HG03103 (cell line): ENCODE measurements at regions not wholly inside any gene's neighbourhood (a gene's known extent, or its start where the extent isn't known, plus 50 kb on each side); places are given as distances from the start of the nearest gene placed in this dataset.

Experiments used
- ATAC-seq: cut with Tn5 transposase; IDR thresholded peaks from one replicate; pipeline ENCODE4 v1.9.1; 2021; ENCODE audit warnings: low read depth; ENCODE audit not compliant: unreplicated experiment

DNA sequence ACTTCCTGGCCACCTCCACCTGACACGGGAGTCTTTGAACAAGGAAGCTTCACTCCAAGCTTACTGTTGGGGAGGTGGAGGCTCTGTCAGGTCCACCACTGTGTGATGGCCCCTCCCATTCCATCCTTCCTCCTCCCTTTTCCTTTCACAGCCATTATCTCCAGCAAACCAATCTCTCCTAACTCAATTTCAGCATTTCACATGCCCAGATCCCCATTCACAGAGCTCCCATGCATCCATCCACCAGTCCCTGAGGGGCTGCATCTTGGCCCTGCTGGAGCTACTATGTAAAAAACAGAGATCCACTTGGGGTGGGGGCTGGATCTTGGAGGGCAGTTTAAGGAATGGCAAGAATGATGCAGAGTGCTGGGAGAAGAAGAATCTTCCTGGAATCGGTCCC lies 129.0 kb upstream of the COPS8 start:
- ATAC-seq: no peak

DNA sequence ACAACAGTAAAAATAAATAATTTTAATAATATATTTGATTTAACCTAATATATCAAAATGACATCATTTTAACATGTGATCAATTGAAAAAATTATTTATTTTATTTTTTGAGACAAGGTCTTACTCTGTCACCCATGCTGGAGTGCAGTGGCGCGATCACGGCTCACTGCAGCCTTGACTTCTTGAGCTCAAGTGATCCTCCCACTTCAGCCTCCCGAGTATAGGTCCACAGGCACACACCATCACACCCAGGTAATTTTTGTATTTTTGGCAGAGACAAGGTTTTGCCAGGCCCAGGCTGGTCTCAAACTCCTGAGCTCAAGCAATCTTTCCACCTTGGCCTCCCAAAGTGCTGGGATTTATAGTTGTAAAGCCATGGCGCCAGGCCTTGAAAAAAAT lies 126.7 kb upstream of the COPS8 start:
- no peak for ATAC-seq

DNA sequence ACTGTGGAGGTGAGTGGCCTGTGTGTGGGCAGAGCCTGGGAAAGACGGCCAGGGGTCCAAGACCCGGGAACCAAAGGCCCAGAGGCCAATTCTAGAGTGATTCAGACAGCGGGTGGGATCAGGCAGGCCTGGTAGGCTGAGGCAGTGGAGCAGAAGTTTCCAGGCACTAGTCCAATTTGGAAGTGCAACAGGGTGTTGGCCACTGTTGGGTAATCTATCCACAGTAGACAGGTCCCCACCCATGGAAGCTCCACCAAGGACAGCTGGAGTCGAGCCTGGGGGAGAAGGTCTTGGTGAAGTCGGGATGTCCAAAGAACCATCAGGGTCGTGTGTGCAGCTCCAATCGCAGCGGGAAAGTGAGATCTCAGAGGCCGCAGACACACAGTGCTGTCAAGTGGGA lies 125.8 kb upstream of the COPS8 start:
- ATAC-seq: no peak

GRCh38 chr2:236960531-236960930 lies 125.2 kb upstream of the COPS8 start:
- no peak for ATAC-seq

DNA sequence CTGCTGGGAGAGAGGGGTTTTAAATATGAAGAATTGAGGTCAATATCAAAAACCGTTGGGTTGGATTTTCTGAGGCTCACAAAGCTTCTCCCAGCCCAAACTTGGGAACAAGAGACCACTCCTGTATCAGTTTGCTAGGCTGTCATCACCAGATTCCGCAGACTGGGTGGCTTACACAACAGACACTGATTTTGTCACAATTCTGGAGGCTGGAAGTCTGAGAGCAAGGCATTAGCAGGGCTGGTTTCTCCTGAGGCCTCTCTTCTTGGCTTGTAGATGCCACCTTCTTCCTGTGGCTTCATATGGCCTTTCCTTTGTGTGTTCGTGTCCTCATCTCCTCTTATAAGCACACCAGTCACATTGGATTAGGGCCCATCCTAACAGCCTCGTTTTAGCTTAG lies 122.9 kb upstream of the COPS8 start:
- no peak for ATAC-seq

DNA sequence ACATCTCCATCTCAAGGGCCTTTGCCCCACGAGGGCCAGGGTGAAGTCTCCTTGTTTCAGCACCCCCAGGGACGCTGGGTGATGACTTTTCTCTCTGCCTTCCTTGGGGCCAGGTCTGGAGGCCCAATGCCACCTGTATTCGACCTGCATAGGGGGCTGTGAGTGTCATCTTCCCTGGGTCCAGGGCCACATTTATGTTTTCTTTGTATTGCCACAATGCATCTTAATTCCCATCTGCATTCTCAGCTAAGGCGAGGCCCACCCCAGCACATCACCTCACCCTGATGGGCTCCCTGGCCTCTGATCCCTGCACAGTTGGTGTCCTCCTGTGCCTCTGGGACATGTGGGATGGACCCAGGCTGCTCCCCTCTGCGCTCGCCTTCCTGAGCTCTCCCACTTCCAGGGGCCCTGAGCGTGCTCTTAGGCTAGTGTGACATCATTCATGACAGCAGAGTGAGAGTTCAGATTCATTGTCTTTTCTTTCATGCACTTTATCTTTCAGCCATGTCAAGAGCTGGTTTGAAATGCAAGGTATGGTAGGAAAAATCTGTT lies 122.0 kb upstream of the COPS8 start:
- no peak for ATAC-seq

- ATAC-seq: no peak
Measured at GRCh38 chr2:236964291-236964690, 121.4 kb upstream of the COPS8 start.

DNA sequence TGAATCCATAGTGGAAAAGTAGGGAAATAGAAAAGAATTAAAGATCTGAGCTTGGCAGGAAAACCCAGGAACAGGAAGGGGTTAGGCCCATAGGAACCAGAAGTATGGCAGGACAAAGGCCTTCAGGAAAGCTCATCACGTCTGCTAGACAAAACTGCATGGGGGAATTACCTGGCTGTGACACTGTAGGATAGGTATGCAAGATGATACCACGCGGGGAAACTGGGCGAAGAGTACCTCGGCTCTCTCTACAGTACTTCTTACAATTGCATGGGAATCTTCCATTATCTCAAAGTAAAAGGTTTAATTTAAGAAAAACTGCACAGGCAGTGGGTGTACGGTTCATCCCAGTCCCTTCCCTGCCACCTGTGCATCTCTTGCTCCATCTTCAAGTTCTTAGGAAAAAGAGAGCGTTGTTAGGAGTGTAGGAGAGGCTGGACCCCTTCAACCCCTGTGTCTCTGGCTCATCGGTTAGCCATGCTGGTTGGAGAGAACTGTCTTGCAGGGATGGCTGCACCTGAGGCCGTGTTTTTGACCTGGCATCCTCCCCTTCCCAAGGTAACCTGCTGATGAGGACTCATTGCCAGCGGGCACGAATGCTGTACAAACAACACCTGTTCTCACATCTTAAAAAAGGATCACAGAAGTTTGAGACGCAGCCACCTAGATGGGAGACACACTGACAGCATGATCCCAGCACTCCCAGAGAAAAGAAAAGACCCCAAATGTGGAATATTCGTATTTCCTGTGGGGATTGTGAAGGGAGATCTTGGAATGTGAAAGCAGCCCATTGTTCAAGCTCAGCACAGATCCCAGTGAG lies 120.5 kb upstream of the COPS8 start:
- no peak for ATAC-seq

- ATAC-seq: no peak
Measured at GRCh38 chr2:236965841-236966096, 119.9 kb upstream of the COPS8 start.

DNA sequence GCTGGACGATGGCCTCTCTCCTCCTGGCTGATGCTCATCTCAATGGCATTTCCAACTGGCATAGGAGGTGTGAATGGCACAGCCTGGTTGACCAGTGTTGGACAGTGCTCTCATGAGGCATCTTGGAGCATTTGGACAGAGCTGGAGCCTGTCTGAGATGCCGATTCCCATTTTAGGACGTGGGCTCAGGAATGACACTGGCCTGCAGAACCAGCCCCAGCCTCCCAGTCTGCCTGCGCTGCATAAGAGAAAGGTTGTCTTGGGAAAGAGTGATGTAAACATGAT lies 118.2 kb upstream of the COPS8 start:
- ATAC-seq: no peak

GRCh38 chr2:236968101-236968879 lies 117.4 kb upstream of the COPS8 start:
- no peak for ATAC-seq

DNA sequence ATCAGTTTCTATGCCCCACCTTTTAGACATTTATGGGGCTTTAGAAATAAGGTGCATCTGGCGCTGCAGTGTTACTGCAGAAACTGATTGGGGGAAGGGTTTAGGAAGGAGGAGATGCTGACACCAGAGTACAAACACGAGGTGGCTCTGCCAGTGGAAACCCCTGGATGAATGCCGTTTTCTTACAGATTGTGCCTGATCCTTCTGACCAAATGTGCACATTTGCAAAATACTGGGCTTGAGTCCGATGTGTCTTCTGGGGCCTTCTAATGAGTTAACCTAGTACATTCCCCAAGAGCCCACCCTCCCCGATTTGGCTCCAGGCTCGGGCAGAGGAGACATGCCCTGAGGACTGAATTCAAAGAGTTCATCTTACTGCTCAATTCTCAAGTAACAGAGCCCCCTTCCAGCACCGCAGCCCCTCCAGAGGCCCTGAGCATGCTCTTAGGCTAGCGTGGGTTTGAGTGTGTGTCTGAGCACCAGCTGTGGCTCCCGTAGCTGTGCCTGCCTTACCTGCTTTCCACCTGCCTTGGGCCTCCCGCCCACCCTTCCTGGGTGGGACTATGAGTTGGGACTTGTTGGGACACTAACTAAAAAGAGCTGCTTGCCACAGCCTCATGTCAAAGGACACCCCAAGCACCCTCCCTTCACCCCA lies 116.7 kb upstream of the COPS8 start:
- no peak for ATAC-seq

DNA sequence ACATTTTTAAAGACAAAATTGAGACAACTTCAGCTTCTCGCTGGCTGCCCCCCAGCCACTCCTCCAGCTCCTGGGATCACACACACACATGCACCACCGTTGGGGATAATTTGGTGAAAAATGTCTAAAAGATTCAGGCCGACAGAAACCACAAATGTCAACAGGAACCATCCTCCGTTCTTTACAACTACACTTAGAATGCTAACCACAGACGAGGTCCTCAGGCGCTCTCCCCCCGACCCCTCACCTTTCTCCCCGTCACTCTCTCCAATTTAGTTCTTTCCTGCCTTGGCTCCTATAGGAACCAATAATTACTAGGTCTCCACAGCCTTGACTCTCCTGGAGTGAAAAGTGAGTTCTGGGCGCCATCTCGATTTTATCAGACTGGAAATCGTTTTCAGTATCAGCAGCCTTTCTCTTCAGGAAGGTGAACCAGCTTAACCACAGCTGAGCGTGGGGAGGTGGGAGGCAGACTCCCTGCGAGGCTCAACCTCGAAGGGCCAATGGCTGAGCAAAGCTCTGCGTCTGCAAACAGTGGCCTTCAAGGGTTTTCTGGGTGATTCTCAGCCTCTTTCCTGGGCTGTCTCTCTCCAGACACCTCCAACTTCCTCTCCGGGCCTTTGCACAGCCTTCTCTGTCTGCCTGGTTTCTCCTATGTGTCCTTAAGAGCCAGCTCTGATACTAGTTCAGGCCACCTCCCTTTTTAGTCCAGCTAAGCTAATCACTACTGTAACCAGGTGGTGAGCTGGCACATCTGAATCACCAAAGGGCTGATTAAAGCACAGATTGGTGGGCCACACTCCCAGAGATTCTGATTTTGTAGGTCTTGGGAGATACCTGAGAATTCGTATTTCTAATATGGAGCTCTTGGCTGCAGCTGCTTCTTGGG lies 115.7 kb upstream of the COPS8 start:
- ATAC-seq: no peak

DNA sequence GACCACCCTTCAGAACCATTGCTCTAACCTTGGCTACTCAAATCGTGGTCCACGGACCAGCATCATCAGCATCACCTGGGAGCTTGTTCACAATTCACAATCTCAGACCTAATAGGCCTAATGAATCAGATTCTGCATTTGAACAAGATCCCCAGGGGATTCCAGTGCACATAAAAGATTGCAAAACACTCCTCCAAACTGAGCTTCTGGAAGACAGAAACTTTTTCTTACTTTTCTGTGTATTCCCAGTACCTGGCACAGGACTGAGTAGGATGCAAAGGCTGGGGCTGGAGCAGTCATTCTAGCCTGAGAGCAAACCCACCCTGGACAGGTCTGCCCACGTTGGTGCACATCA lies 115.1 kb upstream of the COPS8 start:
- ATAC-seq: no peak

GRCh38 chr2:236971131-236971821 lies 114.4 kb upstream of the COPS8 start:
- ATAC-seq: no peak

GRCh38 chr2:236971919-236972381 lies 113.7 kb upstream of the COPS8 start:
- no peak for ATAC-seq

DNA sequence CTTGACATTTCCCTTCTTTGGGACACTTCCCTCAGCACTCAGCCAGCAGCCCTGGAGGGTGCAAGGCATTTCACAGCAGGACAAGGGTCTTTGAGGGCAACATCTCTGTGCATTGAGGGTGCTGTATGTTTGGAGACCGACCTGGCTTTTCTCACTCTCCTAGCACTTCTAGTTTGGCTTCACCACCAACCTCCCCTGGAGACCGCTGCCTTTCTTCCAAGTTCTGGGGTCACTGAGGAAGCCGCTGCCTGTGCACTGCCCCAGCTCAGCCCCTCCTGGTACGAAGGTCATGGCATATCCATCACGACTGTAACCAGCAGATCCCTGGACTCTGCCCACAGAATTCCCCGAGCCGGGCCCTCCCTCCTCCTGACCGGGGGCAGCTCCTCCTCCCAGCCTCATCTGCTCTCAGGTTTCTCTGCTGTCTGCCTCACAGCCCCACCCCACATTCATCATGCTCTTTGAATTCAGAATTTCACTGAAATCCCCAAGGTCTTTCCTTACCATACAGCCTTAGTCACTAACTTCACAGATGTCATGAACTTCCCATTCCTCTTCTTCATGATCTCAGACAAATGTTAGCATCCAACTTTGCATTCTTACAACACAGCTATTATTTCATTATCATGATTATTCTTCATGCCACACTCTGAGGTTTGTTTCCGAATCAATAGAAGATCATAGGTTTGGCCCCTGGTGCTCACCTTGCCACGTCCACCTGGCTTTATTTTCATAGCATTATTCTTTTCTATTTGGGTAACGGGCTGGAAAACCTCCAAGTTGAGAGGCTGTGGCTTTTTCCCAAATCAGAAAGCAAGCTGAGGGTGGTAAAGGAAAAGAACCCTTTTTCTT lies 113.0 kb upstream of the COPS8 start:
- ATAC-seq: no peak

DNA sequence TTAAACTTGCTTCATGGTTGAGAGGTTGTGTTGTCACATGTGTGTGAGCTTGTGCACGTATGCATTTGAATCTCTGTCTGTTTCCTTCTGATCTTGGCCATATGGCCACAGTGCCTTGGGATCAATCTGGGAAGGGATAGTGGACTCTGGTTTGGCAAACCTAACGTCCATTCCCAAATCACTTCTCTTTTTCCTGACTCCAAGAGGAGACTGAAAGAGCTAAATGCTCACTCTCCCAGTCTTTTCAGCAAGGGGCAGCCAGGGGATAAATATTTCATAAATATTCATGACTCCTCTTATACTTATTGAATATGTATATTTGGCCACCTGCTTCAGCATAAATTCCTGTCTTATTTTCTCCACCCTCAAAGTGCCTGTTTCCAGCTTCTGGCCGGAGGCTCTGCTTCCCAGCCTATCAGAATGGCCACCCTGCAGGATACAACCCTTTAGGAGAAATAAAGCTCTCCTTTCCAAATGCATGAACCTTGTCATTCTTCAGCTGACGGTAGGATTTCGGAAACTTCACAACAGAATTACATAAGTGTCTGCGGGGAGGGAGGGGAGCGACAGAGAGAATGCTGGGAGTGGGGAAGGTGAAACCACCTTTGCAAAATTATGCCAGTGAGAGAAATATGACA lies 112.2 kb upstream of the COPS8 start:
- no peak for ATAC-seq

DNA sequence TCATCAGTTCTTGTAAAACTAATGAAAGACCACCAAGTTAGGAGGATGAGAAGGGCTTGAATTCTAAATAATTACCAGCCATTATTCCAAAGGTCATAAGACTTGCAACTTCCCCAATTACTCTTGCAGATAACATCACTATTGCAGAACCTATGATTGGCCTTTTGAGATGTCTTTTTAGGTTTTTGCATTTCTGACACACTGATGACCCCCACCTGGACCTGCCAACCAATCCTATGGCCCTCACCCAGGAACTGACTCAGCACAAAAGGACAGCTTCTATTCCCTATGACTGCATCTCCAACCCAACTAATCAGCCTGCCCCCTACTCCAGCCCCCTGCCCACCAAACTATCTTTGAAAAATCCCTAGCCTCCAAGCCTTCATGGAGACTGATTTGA lies 111.5 kb upstream of the COPS8 start:
- ATAC-seq: no peak
